ENCODE measurements at regions not wholly inside any gene's neighbourhood (a gene's known extent, or its start where the extent isn't known, plus 50 kb on each side); places are given as distances from the start of the nearest gene placed in this dataset.

DNA sequence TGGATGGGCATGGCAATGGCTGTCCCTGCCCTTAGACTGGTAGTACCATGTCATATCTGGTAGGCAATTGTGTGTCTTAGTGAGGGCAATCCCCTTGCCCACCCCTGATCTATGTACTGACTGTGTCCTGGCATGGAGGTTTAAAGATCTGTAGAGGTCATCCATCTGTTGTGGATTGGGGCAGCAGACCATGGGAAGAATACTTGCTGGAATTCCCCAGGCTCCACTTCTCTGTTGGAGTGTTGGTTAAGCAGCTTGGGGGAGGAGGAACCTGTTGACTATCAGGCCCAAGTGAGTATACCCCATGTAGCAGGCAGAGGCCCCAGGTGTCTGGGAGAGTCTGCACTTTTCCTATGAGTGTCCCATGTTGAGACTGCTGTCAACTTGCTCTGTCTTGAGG is 246.7 kb upstream of the DIPK2B start:
- POLR2A ChIA-PET: no interaction called here
- no peak for DNase-seq (ENCODE audit: low read depth)
- H3K27me3 ChIP-seq (ENCODE audit: control insufficient read depth, insufficient read depth, low read length): no peaks in the 10 kb centered on the region

DNA sequence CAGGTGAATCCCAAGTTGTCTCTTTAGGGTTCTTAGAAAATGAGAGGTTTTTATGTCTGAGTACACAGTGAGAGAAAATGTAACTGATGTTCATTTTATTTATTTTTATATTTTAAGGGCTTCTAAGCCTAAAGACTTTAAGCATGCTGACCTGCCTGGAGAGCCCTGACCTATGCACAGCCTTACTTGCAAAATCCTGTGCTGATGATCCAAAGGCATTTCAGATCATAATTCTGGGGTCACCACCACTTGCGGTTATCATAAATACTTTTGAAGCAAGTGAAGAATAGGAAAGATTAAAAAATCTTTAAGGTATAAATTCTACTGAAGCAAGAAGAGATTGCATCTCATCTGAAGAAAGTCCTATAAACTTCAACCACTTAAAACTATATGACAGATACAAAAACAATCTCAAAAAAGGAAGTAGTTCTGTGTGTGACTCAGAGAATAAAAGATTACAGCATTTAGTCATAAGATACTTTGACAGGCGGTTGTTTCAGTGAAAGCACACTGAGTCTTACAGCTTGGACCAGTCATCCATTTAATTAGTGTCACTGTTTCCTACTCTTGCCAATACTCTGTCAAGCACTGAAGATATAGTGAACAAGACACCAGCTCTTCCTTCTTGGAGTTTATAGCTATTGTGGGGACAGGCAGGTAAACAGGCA is 245.2 kb upstream of the DIPK2B start:
- TF ChIP-seq, protein P1, sequence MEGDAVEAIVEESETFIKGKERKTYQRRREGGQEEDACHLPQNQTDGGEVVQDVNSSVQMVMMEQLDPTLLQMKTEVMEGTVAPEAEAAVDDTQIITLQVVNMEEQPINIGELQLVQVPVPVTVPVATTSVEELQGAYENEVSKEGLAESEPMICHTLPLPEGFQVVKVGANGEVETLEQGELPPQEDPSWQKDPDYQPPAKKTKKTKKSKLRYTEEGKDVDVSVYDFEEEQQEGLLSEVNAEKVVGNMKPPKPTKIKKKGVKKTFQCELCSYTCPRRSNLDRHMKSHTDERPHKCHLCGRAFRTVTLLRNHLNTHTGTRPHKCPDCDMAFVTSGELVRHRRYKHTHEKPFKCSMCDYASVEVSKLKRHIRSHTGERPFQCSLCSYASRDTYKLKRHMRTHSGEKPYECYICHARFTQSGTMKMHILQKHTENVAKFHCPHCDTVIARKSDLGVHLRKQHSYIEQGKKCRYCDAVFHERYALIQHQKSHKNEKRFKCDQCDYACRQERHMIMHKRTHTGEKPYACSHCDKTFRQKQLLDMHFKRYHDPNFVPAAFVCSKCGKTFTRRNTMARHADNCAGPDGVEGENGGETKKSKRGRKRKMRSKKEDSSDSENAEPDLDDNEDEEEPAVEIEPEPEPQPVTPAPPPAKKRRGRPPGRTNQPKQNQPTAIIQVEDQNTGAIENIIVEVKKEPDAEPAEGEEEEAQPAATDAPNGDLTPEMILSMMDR (IDR thresholded peaks at IDR 0.05; ENCODE audit: insufficient read depth, low read depth, low read length): no peak
- Histone ChIP-seq H3K36me3 (ENCODE audit: control insufficient read depth, insufficient read depth, low read length) (no peaks in the 10 kb centered on the region), H3K27me3 (ENCODE audit: control insufficient read depth, insufficient read depth, low read length) (no peaks in the 10 kb centered on the region), H3K4me3 (ENCODE audit: low read depth, low read length) (no peak overlapping the region)
- ChIA-PET POLR2A (no interaction called here), CTCF (no interaction called here)
- DNase-seq (ENCODE audit: low read depth): peak; percentile 56

More for the DNA sequence above, 246.7 kb upstream of the DIPK2B start:
- CTCF ChIA-PET: interaction anchor here (0.6 kb wide), 1 partner anchor 16 kb away, joined by 3 read pairs; no protein-coding TSS in a partner anchor
- no peaks in the 10 kb centered on the region for H3K36me3 ChIP-seq (ENCODE audit: control insufficient read depth, insufficient read depth, low read length)
- TF ChIP-seq, protein P1 (IDR thresholded peaks at IDR 0.05; ENCODE audit: insufficient read depth, low read depth, low read length): no peak
- H3K4me3 ChIP-seq (ENCODE audit: low read depth, low read length): no peak overlapping the region

DNA sequence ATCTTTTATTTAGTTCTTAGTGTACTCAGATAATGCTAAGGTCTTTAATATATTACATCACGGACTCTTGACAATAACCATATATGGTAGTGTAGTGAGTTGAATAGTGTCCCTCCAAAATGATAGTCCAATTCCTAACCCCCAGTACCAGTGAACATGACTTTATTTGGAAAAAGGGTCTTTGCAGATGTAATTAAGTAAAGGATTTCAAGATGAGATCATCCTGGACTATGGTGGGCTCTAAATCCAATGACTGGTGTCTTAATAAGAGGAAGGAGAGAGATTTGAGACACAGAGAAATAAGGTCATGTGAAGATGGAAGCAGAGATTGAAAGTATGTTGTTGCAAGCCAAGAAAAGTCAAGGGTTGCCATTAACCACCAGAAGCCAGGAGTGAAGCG is 236.5 kb upstream of the DIPK2B start:
- CTCF ChIA-PET: no interaction called here
- no peak for DNase-seq (ENCODE audit: low read depth)
- TF ChIP-seq, protein P1 (IDR thresholded peaks at IDR 0.05; ENCODE audit: insufficient read depth, low read depth, low read length): no peak
- POLR2A ChIA-PET: no interaction called here
- Histone ChIP-seq H3K36me3 (ENCODE audit: control insufficient read depth, insufficient read depth, low read length) (no peaks in the 10 kb centered on the region), H3K4me3 (ENCODE audit: low read depth, low read length) (no peak overlapping the region), H3K27me3 (ENCODE audit: control insufficient read depth, insufficient read depth, low read length) (no peaks in the 10 kb centered on the region)

DNA sequence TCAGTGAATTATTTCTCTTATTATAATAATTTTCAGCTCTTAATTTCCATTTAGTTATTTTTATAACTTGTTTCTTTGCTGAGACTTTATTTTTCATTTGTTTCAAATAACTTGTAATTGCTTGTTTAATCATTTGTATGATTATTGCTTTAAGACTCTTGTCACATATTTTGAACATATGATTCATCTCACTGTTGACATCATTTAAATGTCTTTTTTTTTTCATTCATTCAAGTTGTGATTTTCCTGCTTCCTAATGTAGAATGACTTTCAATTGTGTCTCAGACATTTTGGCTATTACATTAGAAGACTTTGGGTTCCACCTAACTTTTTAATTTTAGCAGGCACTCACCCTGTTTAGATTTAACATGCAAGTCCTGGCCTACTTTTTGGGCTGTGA is 234.8 kb upstream of the DIPK2B start:
- TF ChIP-seq, protein P1 (IDR thresholded peaks at IDR 0.05; ENCODE audit: insufficient read depth, low read depth, low read length): no peak
- CTCF ChIA-PET: no interaction called here
- H3K27me3 ChIP-seq (ENCODE audit: control insufficient read depth, insufficient read depth, low read length): no peaks in the 10 kb centered on the region
- H3K4me3 ChIP-seq (ENCODE audit: low read depth, low read length): no peak overlapping the region
- DNase-seq (ENCODE audit: low read depth): no peak
- no peaks in the 10 kb centered on the region for H3K36me3 ChIP-seq (ENCODE audit: control insufficient read depth, insufficient read depth, low read length)
- POLR2A ChIA-PET: no interaction called here

DNA sequence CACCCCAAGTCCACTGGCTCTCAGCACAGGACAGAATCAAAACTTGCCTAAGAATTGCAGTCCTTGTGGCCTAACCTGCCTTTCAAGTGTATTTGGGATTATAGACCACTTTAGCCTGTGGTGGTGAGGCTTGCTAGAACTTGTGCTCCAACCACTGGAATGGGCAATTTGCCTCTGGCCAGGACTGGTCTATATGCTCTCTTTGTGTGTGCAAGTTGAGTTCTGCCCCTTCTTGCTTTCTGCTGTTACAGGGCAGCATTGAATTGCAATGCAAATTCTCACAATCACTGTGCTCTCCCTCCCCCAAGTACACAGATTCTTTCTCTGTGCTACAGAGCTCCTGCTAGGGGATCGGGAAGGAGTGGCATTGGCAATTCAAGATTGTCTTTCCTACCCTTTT is 233.6 kb upstream of the DIPK2B start:
- TF ChIP-seq, protein P1 (IDR thresholded peaks at IDR 0.05; ENCODE audit: insufficient read depth, low read depth, low read length): no peak
- POLR2A ChIA-PET: no interaction called here
- Histone ChIP-seq H3K4me3 (ENCODE audit: low read depth, low read length) (no peak overlapping the region), H3K36me3 (ENCODE audit: control insufficient read depth, insufficient read depth, low read length) (no peaks in the 10 kb centered on the region), H3K27me3 (ENCODE audit: control insufficient read depth, insufficient read depth, low read length) (no peaks in the 10 kb centered on the region)
- CTCF ChIA-PET: interaction anchor here (1.0 kb wide), 1 partner anchor 24 kb away, joined by 3 read pairs; no protein-coding TSS in a partner anchor
- no peak for DNase-seq (ENCODE audit: low read depth)

Data from BJ (cell line).